Smooth muscle cell (in vitro differentiated cells): ENCODE measurements at regions not wholly inside any gene's neighbourhood (a gene's known extent, or its start where the extent isn't known, plus 50 kb on each side); places are given as distances from the start of the nearest gene placed in this dataset.

Source experiments
- DNase-seq: peaks from one replicate; lab custom pipeline; 2025; ENCODE audit not compliant: unreplicated experiment; lab: John Stamatoyannopoulos, UW
- H2AFZ ChIP-seq: fragments of 200-600 bp; sonication (generic); 2 replicates; pipeline ENCODE4 v1.6.0; 2016; ENCODE audit warnings: antibody characterized with exemption, low read depth, mild to moderate bottlenecking
- H3F3A ChIP-seq: fragments of 200-600 bp; sonication (generic); 2 replicates; pipeline ENCODE4 v1.6.0; 2017; ENCODE audit warnings: antibody characterized with exemption, low read depth
- H3K27ac ChIP-seq: fragments of 200-600 bp; sonication (generic); 2 replicates; pipeline ENCODE4 v1.5.1; 2016; ENCODE audit warnings: low read depth, mild to moderate bottlenecking
- H3K27me3 ChIP-seq: fragments of 200-600 bp; sonication (generic); 2 replicates; pipeline ENCODE4 v1.6.1; 2016; ENCODE audit warnings: low read depth, mild to moderate bottlenecking
- H3K36me3 ChIP-seq: fragments of 200-600 bp; sonication (generic); 2 replicates; pipeline ENCODE4 v1.5.1; 2016; ENCODE audit warnings: low read depth
- H3K4me1 ChIP-seq: fragments of 200-600 bp; sonication (generic); 2 replicates; pipeline ENCODE4 v1.5.1; 2016; ENCODE audit warnings: low read depth
- H3K4me2 ChIP-seq: fragments of 200-600 bp; sonication (generic); 2 replicates; pipeline ENCODE4 v1.6.0; 2016; ENCODE audit warnings: mild to moderate bottlenecking
- H3K4me3 ChIP-seq: fragments of 200-600 bp; sonication (generic); 2 replicates; pipeline ENCODE4 v1.5.1; 2016; ENCODE audit warnings: mild to moderate bottlenecking
- H3K79me2 ChIP-seq: fragments of 200-600 bp; sonication (generic); 2 replicates; pipeline ENCODE4 v1.6.0; 2016; ENCODE audit warnings: low read depth, mild to moderate bottlenecking
- H3K9ac ChIP-seq: fragments of 200-600 bp; sonication (generic); 2 replicates; pipeline ENCODE4 v1.6.0; 2016; ENCODE audit warnings: low read depth
- H3K9me3 ChIP-seq: fragments of 200-600 bp; sonication (generic); replicated peaks from 2 replicates; pipeline ENCODE4 v1.5.1; 2016; ENCODE audit warnings: low read depth
- H4K20me1 ChIP-seq: fragments of 200-600 bp; sonication (generic); 2 replicates; pipeline ENCODE4 v1.6.0; 2016; ENCODE audit warnings: low read depth
- CTCF ChIP-seq: fragments of 200-600 bp; sonication (generic); IDR thresholded peaks from 2 replicates; pipeline ENCODE4 v1.5.1; 2017; ENCODE audit warnings: borderline replicate concordance, mild to moderate bottlenecking, antibody characterized with exemption; ENCODE audit not compliant: insufficient read depth, poor library complexity, severe bottlenecking
- WGBS: methylation state at CpG from one replicate; pipeline ENCODE4 v1.1.7; 2016; ENCODE audit warnings: low lambda C conversion rate; 5-methylcytosine and 5-hydroxymethylcytosine counted together

GRCh38 chr2:205914213-205915129 is 171.5 kb downstream of the INO80D start:
- Histone ChIP-seq H3K36me3 (no peaks in the 10 kb centered on the region), H3K79me2 (no peaks in the 10 kb centered on the region), H3K4me3 (no peak overlapping the region), H3K4me1 (no peaks in the 10 kb centered on the region), H3K9me3 (no peaks in the 10 kb centered on the region), H3K27me3 (peaks cover 26% of the 10 kb centered on the region), H3K4me2 (no peak overlapping the region), H3K27ac (no peak overlapping the region), H3K9ac (no peak overlapping the region), H4K20me1 (no peaks in the 10 kb centered on the region), H3F3A (peaks cover 3% of the 10 kb centered on the region), H2AFZ (no peak overlapping the region)
- WGBS = 66% methylated on average over 4 of the region's 4 CpGs
- no peak for DNase-seq
- TF ChIP-seq CTCF = no peak

DNA sequence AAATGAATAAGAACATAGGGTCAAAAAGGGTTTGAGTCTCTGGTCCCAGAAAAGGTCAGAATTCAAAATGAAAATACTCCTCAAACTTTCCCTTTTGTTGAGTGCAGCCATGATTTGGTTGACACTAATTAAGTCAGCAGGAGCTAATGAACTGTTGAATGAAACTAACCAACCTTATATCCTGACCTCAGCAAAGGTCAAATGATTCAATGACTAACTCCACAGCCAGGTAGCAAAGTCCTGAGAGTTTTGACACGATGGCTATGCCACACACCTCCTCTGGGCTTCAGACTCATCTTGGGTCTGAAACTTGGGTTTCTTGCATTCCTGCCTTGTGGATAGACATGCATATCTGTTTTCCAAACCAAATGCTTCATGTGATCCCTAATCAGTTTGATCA is 172.3 kb downstream of the INO80D start:
- 92% methylated on average over 1 of the region's 1 CpG for WGBS
- H3K4me1 ChIP-seq = no peaks in the 10 kb centered on the region
- no peaks in the 10 kb centered on the region for H3K9me3 ChIP-seq
- no peak overlapping the region for H3K4me3 ChIP-seq
- no peak overlapping the region for H3K27ac ChIP-seq
- TF ChIP-seq CTCF = no peak
- H4K20me1 ChIP-seq = no peaks in the 10 kb centered on the region
- no peak overlapping the region for H3K4me2 ChIP-seq
- H3K36me3 ChIP-seq = no peaks in the 10 kb centered on the region
- peaks cover 6% of the 10 kb centered on the region for H3F3A ChIP-seq
- no peak overlapping the region for H3K9ac ChIP-seq
- DNase-seq = no peak
- H2AFZ ChIP-seq = no peak overlapping the region
- H3K27me3 ChIP-seq = peaks cover 24% of the 10 kb centered on the region
- H3K79me2 ChIP-seq = no peaks in the 10 kb centered on the region

GRCh38 chr2:205911306-205911705 is 174.7 kb downstream of the INO80D start:
- Histone ChIP-seq H3K79me2 (no peaks in the 10 kb centered on the region), H2AFZ (no peak overlapping the region), H4K20me1 (no peaks in the 10 kb centered on the region), H3K9me3 (no peaks in the 10 kb centered on the region), H3F3A (peaks cover 13% of the 10 kb centered on the region), H3K4me3 (no peak overlapping the region), H3K27ac (no peak overlapping the region), H3K9ac (no peak overlapping the region), H3K27me3 (peaks cover 20% of the 10 kb centered on the region), H3K36me3 (no peaks in the 10 kb centered on the region), H3K4me2 (no peak overlapping the region), H3K4me1 (no peaks in the 10 kb centered on the region)
- DNase-seq = no peak
- no peak for TF ChIP-seq CTCF
- WGBS = 90% methylated on average over 2 of the region's 2 CpGs

GRCh38 chr2:205909184-205909572 is 176.8 kb downstream of the INO80D start:
- DNase-seq = no peak
- WGBS = 65% methylated on average over 6 of the region's 6 CpGs

More at GRCh38 chr2:205909184-205909572, 176.8 kb downstream of the INO80D start:
- Histone ChIP-seq H3K79me2 (no peaks in the 10 kb centered on the region), H3K4me1 (no peaks in the 10 kb centered on the region), H3K36me3 (no peaks in the 10 kb centered on the region), H3K4me3 (no peak overlapping the region), H2AFZ (no peak overlapping the region), H3K27me3 (peaks cover 9% of the 10 kb centered on the region), H4K20me1 (no peaks in the 10 kb centered on the region), H3K9ac (no peak overlapping the region), H3K27ac (peak overlapping the region; percentile 69), H3K4me2 (peak overlapping the region; percentile 37), H3K9me3 (no peaks in the 10 kb centered on the region), H3F3A (peaks cover 13% of the 10 kb centered on the region)
- TF ChIP-seq CTCF = no peak
